ENCODE measurements at regions not wholly inside any gene's neighbourhood (a gene's known extent, or its start where the extent isn't known, plus 50 kb on each side); places are given as distances from the start of the nearest gene placed in this dataset.
A peak's percentile ranks its signal among the peaks of the same experiment; 100 is the strongest.

DNA sequence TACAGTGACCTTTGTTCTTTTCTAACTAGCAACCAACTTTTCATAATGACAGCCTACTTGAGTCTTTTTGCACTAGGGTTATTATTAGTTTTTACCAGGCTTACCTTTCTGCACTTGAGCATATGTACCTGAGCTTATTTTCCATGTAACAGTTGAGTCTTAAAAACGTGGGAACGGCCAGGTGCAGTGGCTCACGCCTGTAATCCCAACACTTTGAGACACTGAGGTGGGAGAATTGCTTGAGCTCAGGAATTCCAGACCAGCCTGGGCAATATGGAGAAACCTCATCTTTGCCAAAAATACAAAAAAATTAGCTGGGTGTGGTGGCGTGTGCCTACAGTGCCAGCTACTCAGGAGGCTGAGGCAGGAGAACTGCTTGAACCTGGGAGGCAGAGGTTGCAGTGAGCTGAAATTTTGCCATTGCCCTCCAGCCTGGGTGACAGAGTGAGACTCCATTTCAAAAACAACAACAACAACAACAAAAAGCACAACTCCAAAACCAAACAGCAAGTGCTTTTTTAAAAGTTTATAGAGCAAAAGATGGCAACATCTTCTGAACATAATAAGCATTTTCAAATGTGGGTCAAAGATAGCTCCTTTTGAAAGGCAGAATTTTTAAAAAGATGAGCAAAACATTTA lies 57.1 kb upstream of the CD28 start:
- TF ChIP-seq, protein P1, sequence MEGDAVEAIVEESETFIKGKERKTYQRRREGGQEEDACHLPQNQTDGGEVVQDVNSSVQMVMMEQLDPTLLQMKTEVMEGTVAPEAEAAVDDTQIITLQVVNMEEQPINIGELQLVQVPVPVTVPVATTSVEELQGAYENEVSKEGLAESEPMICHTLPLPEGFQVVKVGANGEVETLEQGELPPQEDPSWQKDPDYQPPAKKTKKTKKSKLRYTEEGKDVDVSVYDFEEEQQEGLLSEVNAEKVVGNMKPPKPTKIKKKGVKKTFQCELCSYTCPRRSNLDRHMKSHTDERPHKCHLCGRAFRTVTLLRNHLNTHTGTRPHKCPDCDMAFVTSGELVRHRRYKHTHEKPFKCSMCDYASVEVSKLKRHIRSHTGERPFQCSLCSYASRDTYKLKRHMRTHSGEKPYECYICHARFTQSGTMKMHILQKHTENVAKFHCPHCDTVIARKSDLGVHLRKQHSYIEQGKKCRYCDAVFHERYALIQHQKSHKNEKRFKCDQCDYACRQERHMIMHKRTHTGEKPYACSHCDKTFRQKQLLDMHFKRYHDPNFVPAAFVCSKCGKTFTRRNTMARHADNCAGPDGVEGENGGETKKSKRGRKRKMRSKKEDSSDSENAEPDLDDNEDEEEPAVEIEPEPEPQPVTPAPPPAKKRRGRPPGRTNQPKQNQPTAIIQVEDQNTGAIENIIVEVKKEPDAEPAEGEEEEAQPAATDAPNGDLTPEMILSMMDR (IDR thresholded peaks at IDR 0.05) = no peak
- Histone ChIP-seq H3K27ac (peak overlapping the region; percentile 87), H3K9me3 (no peaks in the 10 kb centered on the region), H3K4me3 (no peak overlapping the region), H3K9ac (ENCODE audit: low read depth in 2 of 2, low read length in 2 of 2) (no peak overlapping the region), H3K4me1 (peaks cover 20% of the 10 kb centered on the region), H3K27me3 (no peaks in the 10 kb centered on the region), H3K36me3 (no peaks in the 10 kb centered on the region)
- DNase-seq = no peak
- intact Hi-C loops (cut with DNase I) = no loop called here

DNA sequence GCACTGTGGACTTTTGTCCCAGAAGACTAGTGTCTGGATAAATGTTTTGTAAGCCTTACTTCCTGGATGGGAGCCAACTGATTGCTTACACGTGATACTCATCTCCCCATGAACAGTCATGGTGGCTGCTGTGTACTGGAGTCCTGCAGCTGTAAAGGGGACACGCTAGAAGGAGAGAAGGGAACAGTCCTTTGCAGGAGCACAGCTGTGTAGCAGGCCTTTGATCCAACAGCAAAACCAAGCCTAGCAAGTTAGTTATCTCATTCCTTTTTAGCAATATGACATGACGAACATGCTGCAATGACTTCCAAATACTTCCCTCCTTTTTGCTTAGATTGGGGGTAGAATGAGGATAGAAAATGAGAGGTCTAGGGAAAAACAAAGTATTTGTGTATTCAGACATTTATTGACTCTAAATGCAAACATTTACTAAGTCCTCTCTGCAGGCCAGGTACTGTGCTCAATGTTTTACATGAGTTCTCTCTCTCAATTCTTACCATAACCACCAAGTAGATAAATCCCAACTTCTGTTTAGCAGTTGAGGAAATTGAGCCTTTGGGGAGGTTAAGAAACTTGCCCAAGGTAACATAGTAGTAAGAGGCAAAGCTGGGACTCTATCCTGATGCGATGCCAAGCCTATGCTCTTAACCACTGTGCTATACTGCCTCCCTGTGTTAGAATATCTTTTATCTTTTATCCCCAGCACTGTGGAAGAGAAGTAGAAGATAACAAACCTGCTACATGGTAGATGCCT lies 55.4 kb upstream of the CD28 start:
- TF ChIP-seq, protein P1 (IDR thresholded peaks at IDR 0.05) = peak; percentile 17
- peak overlapping the region in 1 of 2 donors; percentile 48 for H3K9ac ChIP-seq (ENCODE audit: low read depth in 2 of 2, low read length in 2 of 2)
- H3K27me3 ChIP-seq = no peaks in the 10 kb centered on the region
- H3K4me1 ChIP-seq = peaks cover 20% of the 10 kb centered on the region
- DNase-seq = peak; percentile 85
- peak overlapping the region; percentile 87 for H3K27ac ChIP-seq
- H3K9me3 ChIP-seq = no peaks in the 10 kb centered on the region
- no peaks in the 10 kb centered on the region for H3K36me3 ChIP-seq
- intact Hi-C loops (cut with DNase I) = loop anchor here (10.0 kb wide), 2 partner anchors 164 to 166 kb away; no protein-coding TSS in a partner anchor
- H3K4me3 ChIP-seq = no peak overlapping the region

DNA sequence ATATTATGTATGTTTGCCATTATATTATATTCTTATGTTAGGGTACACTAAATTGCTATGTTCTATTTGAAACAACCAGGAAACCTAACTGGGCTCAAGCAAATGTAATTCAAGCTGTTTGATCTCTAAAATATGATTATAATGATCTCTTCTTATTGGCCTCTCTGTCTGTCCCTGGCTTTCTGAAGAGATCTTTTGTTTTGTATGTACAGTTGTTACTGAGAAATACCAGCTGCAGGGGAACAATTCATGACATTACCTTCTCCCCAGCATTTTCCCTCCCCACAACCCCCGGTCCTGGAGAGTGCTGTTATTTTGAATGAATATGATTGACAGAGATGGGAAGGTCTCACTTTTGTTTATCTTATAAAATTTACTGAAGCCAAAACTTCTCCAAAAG lies 54.8 kb upstream of the CD28 start:
- Histone ChIP-seq H3K36me3 (no peaks in the 10 kb centered on the region), H3K4me3 (no peak overlapping the region), H3K27ac (no peak overlapping the region), H3K27me3 (no peaks in the 10 kb centered on the region), H3K9ac (ENCODE audit: low read depth in 2 of 2, low read length in 2 of 2) (no peak overlapping the region), H3K9me3 (no peaks in the 10 kb centered on the region), H3K4me1 (peaks cover 20% of the 10 kb centered on the region)
- intact Hi-C loops (cut with DNase I) = loop anchor here (10.0 kb wide), 2 partner anchors 163 to 167 kb away; no protein-coding TSS in a partner anchor
- TF ChIP-seq, protein P1 (IDR thresholded peaks at IDR 0.05) = no peak
- DNase-seq = no peak

DNA sequence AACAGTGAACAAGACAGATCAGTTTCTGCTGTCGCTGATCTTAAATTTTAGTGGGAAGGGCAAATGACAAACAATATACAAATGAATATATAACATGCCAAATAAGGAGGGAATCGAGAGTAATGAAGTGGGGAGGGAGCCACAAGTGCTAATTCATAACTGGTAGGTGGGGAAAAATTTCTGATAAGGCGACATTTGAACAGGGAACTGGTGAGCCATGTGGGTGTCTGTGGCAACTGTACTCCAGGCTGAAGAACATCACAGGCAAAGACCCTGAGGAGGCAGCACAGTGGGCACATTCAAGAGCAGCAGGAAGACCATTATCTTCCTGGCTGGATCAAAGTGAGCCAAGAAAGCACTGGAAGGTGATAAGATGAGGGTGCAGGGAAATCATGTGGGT lies 51.6 kb upstream of the CD28 start:
- TF ChIP-seq, protein P1 (IDR thresholded peaks at IDR 0.05) = no peak
- Histone ChIP-seq H3K4me3 (no peak overlapping the region), H3K36me3 (no peaks in the 10 kb centered on the region), H3K9ac (ENCODE audit: low read depth in 2 of 2, low read length in 2 of 2) (no peak overlapping the region), H3K27ac (no peak overlapping the region), H3K4me1 (peaks cover 18% of the 10 kb centered on the region), H3K27me3 (no peaks in the 10 kb centered on the region), H3K9me3 (no peaks in the 10 kb centered on the region)
- DNase-seq = no peak
- intact Hi-C loops (cut with DNase I) = loop anchor here (10.0 kb wide), 2 partner anchors 160 to 170 kb away; no protein-coding TSS in a partner anchor

DNA sequence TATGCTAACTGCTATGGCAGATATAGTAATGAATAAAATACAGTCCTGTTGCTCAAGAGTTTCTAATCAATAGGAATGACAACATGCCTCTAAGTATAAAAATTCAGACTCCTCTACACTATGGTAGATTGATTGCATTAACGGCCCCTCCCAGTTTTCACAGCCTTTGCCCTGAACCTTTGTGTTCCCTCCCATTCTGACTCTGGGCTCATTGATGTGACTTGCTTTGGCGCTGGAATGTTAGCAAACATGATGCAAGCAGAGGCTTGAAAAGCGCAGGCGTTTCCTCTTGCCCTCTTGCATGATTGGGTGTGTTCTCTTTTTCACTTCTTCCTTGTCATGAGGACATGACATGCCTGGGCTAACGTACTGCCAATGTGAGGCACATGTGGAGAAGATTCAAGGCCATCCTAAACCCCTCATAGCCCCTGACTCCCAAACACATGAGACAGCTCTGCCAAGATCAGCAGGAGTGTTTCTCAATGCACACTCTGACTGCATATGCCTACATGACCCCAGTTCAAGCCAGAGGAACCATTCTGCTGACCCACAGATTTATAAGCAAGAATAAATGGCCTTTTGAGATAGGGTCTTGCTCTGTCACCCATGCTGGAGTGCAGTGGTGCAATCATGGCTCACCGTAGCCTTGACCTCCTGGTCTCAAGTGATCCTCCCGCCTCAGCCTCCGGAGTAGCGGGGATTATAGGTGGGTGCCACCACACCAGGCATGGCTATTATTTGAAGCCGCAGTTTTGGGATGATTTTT lies 49.7 kb upstream of the CD28 start:
- intact Hi-C loops (cut with DNase I) = loop anchor here (10.0 kb wide), 2 partner anchors 158 to 172 kb away; no protein-coding TSS in a partner anchor
- Histone ChIP-seq H3K4me1 (peaks cover 5% of the 10 kb centered on the region), H3K27ac (peak overlapping the region; percentile 53), H3K36me3 (no peaks in the 10 kb centered on the region), H3K9me3 (no peaks in the 10 kb centered on the region), H3K4me3 (no peak overlapping the region), H3K27me3 (no peaks in the 10 kb centered on the region), H3K9ac (ENCODE audit: low read depth in 2 of 2, low read length in 2 of 2) (peak overlapping the region in 1 of 2 donors; percentile 1)
- TF ChIP-seq, protein P1 (IDR thresholded peaks at IDR 0.05) = no peak
- DNase-seq = peak; percentile 87

All from colonic mucosa (tissue), 4 donors.